BLaER1 (cell line): ENCODE measurements at regions not wholly inside any gene's neighbourhood (a gene's known extent, or its start where the extent isn't known, plus 50 kb on each side); places are given as distances from the start of the nearest gene placed in this dataset.

Experiments used
- H3K27ac ChIP-seq: shearing (Covaris generic); formaldehyde crosslinking; 2 replicates; pipeline ENCODE4 v1.8.1; 2022
- H3K27me3 ChIP-seq: shearing (Covaris generic); formaldehyde crosslinking; 2 replicates; pipeline ENCODE4 v1.8.1; 2022
- H3K36me3 ChIP-seq: shearing (Covaris generic); formaldehyde crosslinking; 2 replicates; pipeline ENCODE4 v1.8.1; 2022
- H3K4me1 ChIP-seq: shearing (Covaris generic); formaldehyde crosslinking; 2 replicates; pipeline ENCODE4 v1.8.1; 2022
- H3K4me2 ChIP-seq: shearing (Covaris generic); formaldehyde crosslinking; 2 replicates; pipeline ENCODE4 v1.8.1; 2022
- H3K4me3 ChIP-seq: shearing (Covaris generic); formaldehyde crosslinking; 2 replicates; pipeline ENCODE4 v1.8.1; 2022
- H3K9ac ChIP-seq: shearing (Covaris generic); formaldehyde crosslinking; 2 replicates; pipeline ENCODE4 v1.8.1; 2022
- H3K9me3 ChIP-seq: shearing (Covaris generic); formaldehyde crosslinking; 2 replicates; pipeline ENCODE4 v1.8.1; 2022
- H4K20me1 ChIP-seq: shearing (Covaris generic); formaldehyde crosslinking; 2 replicates; pipeline ENCODE4 v1.8.1; 2022
- Cebpa-rat ChIP-seq: shearing (Covaris generic); IDR thresholded peaks from 2 replicates; pipeline ENCODE4 v1.8.1; 2022

DNA sequence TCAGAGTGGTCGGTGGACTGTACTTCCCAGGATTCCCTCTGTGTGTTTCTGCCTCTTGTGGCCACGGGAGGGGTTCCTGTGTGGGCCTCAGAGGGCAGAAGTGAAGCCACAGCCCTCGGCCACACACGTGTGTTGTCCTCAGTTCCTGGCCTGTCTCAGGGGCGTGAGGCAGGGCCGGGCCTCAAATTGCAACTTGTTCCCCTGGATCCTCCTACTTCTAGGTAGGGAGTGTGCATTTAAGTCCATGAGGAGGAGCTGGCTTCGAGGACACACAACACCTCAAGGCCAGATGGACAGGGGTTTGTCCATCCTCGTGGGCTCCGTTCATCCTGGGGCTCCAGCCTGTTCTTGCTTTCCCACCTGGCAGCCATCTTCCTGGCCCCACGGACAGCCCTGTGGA, 573.0 kb downstream of the TBC1D22A start:
- H3K4me2 ChIP-seq: peak overlapping the region; percentile 43

DNA sequence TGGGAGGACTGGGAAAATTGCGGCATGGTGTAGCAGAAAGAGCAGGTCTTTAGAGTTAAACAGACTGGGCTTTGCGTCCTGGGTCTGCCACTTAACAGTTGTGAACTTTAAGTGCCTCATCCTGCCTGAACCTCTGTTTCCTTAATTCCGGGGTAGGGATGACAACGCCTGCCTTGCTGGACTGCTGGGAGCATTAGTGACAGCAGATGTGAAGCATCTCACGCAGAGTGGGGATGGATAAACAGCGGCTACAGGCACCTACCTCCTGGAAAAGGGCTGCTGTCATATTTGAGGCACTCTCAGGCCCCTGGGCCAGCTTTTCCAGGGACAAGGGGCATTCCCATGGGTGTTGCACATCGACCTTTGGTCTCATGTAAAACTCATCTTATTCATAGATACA, 572.2 kb downstream of the TBC1D22A start:
- H3K4me2 ChIP-seq: no peak overlapping the region
- no peaks in the 10 kb centered on the region for H3K36me3 ChIP-seq
- no peak overlapping the region for H3K4me3 ChIP-seq
- no peak overlapping the region for H3K9ac ChIP-seq
- TF ChIP-seq Cebpa-rat: no peak
- H3K9me3 ChIP-seq: no peaks in the 10 kb centered on the region; the same call in 1 of the 2 replicates
- H4K20me1 ChIP-seq: no peaks in the 10 kb centered on the region
- peaks cover 17% of the 10 kb centered on the region for H3K4me1 ChIP-seq
- no peaks in the 10 kb centered on the region for H3K27me3 ChIP-seq
- no peak overlapping the region for H3K27ac ChIP-seq

More for the DNA sequence above, 573.0 kb downstream of the TBC1D22A start:
- Histone ChIP-seq H3K27me3 (no peaks in the 10 kb centered on the region), H3K9ac (no peak overlapping the region), H3K9me3 (no peaks in the 10 kb centered on the region; the same call in 1 of the 2 replicates), H4K20me1 (no peaks in the 10 kb centered on the region), H3K4me1 (peaks cover 17% of the 10 kb centered on the region), H3K36me3 (no peaks in the 10 kb centered on the region), H3K27ac (no peak overlapping the region), H3K4me3 (no peak overlapping the region)
- no peak for TF ChIP-seq Cebpa-rat

DNA sequence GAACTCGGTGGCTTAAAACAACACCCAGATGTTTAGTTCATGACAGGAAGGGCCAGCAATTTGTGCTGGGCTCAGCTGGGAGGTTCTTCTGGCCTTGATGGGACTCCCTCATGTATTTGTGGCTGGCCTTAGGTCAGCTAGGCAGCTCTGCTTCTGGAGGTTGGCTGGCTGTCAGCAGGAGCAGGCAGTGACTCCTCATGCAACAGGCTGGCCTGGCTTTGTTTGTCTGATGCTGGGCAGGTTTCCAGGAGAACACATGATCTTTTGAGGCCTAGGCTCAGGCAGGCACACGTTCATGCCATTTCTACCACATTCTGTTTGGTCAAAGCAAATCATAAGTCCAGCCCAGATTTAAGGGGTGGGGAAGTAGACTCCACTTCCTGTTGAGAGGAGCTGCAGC, 571.2 kb downstream of the TBC1D22A start:
- Histone ChIP-seq H3K4me3 (no peak overlapping the region), H3K4me2 (no peak overlapping the region), H3K4me1 (peaks cover 21% of the 10 kb centered on the region), H3K27ac (no peak overlapping the region), H3K9ac (no peak overlapping the region), H4K20me1 (no peaks in the 10 kb centered on the region), H3K36me3 (no peaks in the 10 kb centered on the region), H3K9me3 (no peaks in the 10 kb centered on the region; the same call in 1 of the 2 replicates), H3K27me3 (no peaks in the 10 kb centered on the region)
- no peak for TF ChIP-seq Cebpa-rat

DNA sequence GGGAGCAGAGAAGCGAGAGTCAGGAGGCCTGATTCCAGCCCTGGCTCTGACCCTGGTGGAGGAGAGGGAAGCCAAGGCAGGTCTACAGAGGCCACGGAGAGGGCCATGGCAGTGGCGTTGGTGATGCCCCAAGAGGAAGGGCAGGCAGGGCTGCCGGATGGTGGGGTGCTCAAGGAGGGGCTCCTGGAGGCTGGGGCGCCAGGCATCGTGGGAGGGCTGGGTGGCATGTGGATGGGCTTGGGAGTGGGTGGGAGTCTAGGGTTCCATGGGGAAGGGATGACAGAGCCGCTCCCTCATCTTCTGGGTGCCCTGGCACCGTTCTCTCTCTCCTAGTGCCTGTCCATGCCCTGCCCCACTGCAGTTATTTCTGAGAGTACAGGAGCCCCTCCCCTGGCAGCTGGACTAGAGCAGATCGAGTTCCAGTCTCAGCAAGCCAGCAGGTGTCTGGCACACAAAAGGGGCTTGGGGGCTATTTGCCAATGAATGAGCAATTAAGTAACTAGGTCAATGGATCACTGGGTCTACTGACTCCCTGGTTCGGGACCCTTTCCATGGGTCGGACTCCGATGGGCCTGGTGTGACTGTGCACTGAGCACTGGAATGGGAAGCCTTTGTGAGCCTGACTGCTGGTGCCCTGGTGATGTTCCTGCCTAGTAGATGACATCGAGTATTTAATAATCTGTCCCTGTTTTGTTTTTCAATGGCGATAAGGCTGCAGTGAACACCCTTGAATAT, 570.0 kb downstream of the TBC1D22A start:
- Histone ChIP-seq H3K27me3 (no peaks in the 10 kb centered on the region), H3K36me3 (no peaks in the 10 kb centered on the region), H3K9me3 (no peaks in the 10 kb centered on the region; the same call in 1 of the 2 replicates), H3K4me1 (peaks cover 24% of the 10 kb centered on the region), H3K4me3 (no peak overlapping the region), H3K9ac (no peak overlapping the region), H3K27ac (no peak overlapping the region), H3K4me2 (no peak overlapping the region), H4K20me1 (no peaks in the 10 kb centered on the region)
- TF ChIP-seq Cebpa-rat: no peak

DNA sequence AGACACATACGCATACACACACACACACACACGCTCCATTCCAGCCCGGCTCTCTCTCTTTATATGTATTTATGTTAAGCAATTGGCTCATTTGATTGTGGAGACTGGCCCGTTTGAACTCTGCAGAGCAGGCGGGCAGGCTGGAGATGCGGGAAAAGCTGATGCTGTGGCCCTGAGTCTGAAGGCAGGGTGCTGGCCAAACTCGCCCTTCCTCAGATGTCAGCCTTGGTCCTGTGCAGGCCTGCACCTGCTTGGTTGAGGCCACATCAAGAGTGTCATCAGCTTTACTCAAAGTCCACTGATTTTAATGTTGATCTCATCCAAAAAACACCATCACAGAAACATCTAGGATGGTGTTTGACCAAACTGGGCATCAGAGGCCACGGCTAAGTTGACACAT, 569.3 kb downstream of the TBC1D22A start:
- no peak overlapping the region for H3K4me2 ChIP-seq
- H3K36me3 ChIP-seq: no peaks in the 10 kb centered on the region
- no peaks in the 10 kb centered on the region; the same call in 1 of the 2 replicates for H3K9me3 ChIP-seq
- no peak overlapping the region for H3K27ac ChIP-seq
- peaks cover 24% of the 10 kb centered on the region for H3K4me1 ChIP-seq
- TF ChIP-seq Cebpa-rat: no peak
- H3K9ac ChIP-seq: no peak overlapping the region
- H3K4me3 ChIP-seq: no peak overlapping the region
- H3K27me3 ChIP-seq: no peaks in the 10 kb centered on the region
- H4K20me1 ChIP-seq: no peaks in the 10 kb centered on the region

DNA sequence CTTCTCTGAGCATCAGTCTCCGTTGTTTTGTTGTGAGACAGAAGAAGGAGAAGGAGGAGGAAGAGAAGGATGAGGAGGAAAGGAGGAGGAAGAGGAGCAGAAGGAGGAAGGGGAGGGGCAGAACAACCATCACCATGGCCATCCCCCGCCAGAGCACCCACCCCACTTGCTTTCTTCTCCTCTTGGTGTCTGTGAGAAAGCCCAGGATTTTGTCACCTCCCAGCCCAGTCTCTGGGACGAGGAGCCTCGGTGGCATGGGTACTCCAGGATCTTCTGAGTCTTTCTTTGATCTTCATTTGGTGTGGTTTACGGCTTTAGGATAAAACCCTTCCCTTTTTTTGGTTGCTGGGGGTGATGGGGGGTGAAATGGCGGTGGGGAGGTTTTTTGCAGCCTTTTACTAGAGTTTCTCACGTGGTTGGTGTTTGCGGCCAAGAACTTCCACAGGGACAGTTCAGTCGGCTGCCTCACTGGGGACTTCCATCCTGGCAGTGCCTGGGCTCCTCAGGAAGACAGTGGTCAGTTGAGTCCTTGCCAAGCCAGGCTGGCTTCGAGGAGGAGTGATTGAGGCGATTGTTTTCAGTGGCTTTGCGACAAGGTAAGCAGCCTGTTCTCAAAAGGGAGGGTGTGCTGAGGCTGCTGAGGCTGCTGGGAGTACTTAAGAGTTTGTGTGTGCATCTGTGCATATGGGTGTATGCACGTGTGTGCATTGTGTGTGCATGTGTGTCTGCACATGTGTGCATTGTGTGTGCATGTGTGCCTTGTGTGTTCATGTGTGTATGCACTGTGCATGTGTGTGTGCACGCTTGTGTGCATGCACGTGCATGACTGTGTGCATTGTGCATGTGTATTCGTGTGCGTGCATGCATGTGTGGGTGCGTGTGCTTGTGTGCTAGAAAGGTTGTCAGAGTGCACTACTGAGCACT, 567.5 kb downstream of the TBC1D22A start:
- Histone ChIP-seq H3K4me2 (no peak overlapping the region), H3K9me3 (no peaks in the 10 kb centered on the region; the same call in 1 of the 2 replicates), H3K36me3 (no peaks in the 10 kb centered on the region), H4K20me1 (no peaks in the 10 kb centered on the region), H3K4me3 (no peak overlapping the region), H3K9ac (no peak overlapping the region), H3K27me3 (no peaks in the 10 kb centered on the region), H3K27ac (no peak overlapping the region), H3K4me1 (peaks cover 16% of the 10 kb centered on the region)
- TF ChIP-seq Cebpa-rat: no peak

DNA sequence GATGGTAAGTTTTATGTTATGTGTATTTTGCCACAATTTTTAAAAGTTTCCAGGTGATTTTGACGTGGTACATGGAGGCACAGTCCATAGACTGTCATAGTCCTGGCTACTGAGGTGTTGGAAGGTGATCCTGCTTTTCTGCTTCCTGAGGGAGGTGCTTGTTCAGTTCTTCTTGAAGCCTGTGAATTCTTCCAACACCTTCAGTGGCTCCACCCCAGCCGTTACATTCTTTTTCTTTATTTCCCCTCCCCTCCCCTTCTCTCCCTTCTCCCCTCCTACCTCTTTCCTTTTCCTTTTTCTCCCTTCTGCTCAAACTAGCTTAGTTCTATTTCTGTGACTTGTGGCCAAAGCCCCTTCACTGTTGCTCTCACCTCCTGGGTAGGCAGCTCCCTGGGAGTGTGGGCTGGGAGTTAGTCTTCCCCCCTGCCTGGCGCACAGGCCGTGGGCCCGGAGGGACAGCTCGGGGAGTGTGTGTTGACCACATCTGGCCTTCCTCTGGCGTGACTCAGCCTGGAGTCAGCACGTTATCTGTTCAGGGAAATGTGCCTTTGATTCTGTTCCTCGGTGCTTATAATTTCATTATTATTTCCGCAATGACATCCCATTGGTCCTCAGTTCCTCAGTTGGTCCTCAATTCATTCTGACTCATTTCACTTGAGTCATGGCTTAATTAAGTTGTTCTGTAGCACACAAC, 566.2 kb downstream of the TBC1D22A start:
- no peaks in the 10 kb centered on the region for H4K20me1 ChIP-seq
- H3K4me1 ChIP-seq: peaks cover 9% of the 10 kb centered on the region; the same call in 1 of the 2 replicates
- no peaks in the 10 kb centered on the region for H3K27me3 ChIP-seq
- H3K9ac ChIP-seq: no peak overlapping the region
- peak overlapping the region; percentile 28; the same call in 1 of the 2 replicates for H3K4me2 ChIP-seq
- no peak overlapping the region for H3K27ac ChIP-seq
- no peaks in the 10 kb centered on the region for H3K36me3 ChIP-seq
- H3K9me3 ChIP-seq: no peaks in the 10 kb centered on the region; the same call in 1 of the 2 replicates
- no peak overlapping the region for H3K4me3 ChIP-seq
- no peak for TF ChIP-seq Cebpa-rat

DNA sequence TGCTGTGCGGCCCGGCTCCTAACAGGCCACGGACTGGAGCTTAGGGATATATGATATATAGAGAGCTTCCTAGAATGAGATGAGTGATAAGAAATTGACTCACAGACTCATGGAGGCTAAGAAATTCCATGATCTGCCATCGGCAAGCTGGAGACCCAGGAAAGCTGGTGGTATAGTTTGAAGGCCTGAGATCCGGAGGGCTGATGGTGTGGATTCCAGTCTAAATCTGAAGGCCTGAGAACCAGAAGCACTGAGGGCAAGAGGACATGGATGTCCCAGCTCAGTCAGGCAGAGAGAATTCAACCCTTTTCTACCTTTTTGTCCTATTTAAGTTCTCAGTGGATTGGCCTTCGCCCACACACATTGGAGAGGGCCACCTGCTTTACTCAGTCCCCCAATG, 564.8 kb downstream of the TBC1D22A start:
- Histone ChIP-seq H3K27ac (no peak overlapping the region), H3K36me3 (no peaks in the 10 kb centered on the region), H3K4me2 (no peak overlapping the region), H3K9ac (no peak overlapping the region), H3K4me1 (peaks cover 7% of the 10 kb centered on the region; the same call in 1 of the 2 replicates), H3K27me3 (no peaks in the 10 kb centered on the region), H3K4me3 (no peak overlapping the region), H3K9me3 (peaks cover 3% of the 10 kb centered on the region; the same call in 1 of the 2 replicates), H4K20me1 (no peaks in the 10 kb centered on the region)
- no peak for TF ChIP-seq Cebpa-rat

DNA sequence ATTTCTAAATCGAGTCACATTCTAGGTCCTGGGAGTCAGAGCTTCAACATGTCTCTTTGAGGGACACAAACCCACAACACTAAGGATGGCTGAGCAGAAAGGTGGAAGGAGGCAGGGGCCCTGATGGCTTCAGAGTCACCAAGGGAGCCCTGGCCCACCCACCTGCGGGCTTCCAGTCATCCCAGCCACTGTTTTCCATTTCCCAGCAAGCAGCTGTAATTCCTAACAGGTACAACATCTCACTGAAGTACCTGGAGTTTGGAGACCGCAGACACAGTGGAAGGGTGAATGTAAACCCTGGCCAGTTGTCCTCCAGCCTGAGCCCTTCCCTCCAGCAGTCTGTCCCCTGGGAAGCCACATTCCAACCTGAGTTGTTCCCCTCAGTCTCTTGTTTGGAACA, 562.8 kb downstream of the TBC1D22A start:
- peaks cover 22% of the 10 kb centered on the region for H3K9me3 ChIP-seq
- TF ChIP-seq Cebpa-rat: no peak

More for the DNA sequence above, 562.8 kb downstream of the TBC1D22A start:
- Histone ChIP-seq H3K36me3 (no peaks in the 10 kb centered on the region), H3K4me1 (peaks cover 7% of the 10 kb centered on the region; the same call in 1 of the 2 replicates), H4K20me1 (no peaks in the 10 kb centered on the region), H3K9ac (no peak overlapping the region), H3K27ac (no peak overlapping the region), H3K27me3 (no peaks in the 10 kb centered on the region), H3K4me3 (no peak overlapping the region), H3K4me2 (no peak overlapping the region)
